HFF-Myc (cell line): ENCODE measurements at regions not wholly inside any gene's neighbourhood (a gene's known extent, or its start where the extent isn't known, plus 50 kb on each side); places are given as distances from the start of the nearest gene placed in this dataset.

Experiments
- DNase-seq: peaks from one replicate; pipeline ENCODE4 v3.0.0-alpha.2; 2011; ENCODE audit warnings: low read depth; ENCODE audit errors: extremely low read depth
- H3K4me3 ChIP-seq: replicated peaks from 2 replicates; pipeline ENCODE4 v1.5.1; 2011; ENCODE audit warnings: low read depth, mild to moderate bottlenecking, control low read depth, low read length
- CTCF ChIP-seq: IDR thresholded peaks from 2 replicates; pipeline ENCODE4 v1.5.1; 2012; ENCODE audit warnings: mild to moderate bottlenecking, low read depth, low read length, control low read depth; ENCODE audit errors: missing control alignments

- no peak for DNase-seq
- H3K4me3 ChIP-seq = no peak overlapping the region
- no peak for TF ChIP-seq CTCF
Observed at GRCh38 chr20:59435518-59435917, 135.1 kb downstream of the EDN3 start.

GRCh38 chr20:59437601-59438031 is 137.2 kb downstream of the EDN3 start:
- no peak for DNase-seq
- H3K4me3 ChIP-seq = no peak overlapping the region
- no peak for TF ChIP-seq CTCF

GRCh38 chr20:59438201-59438600 is 137.8 kb downstream of the EDN3 start:
- no peak overlapping the region for H3K4me3 ChIP-seq
- no peak for TF ChIP-seq CTCF
- no peak for DNase-seq

- DNase-seq = no peak
- H3K4me3 ChIP-seq = no peak overlapping the region
- TF ChIP-seq CTCF = no peak
Observed at GRCh38 chr20:59439243-59439642, 138.8 kb downstream of the EDN3 start.

GRCh38 chr20:59441306-59441705 is 140.9 kb downstream of the EDN3 start:
- no peak for TF ChIP-seq CTCF
- no peak for DNase-seq

GRCh38 chr20:59441860-59442810 is 141.7 kb downstream of the EDN3 start:
- H3K4me3 ChIP-seq = no peak overlapping the region
- no peak for TF ChIP-seq CTCF
- DNase-seq = no peak

More at GRCh38 chr20:59441306-59441705, 140.9 kb downstream of the EDN3 start:
- no peak overlapping the region for H3K4me3 ChIP-seq

- no peak for TF ChIP-seq CTCF
Observed at GRCh38 chr20:59443550-59443949, 143.1 kb downstream of the EDN3 start.

More at GRCh38 chr20:59443550-59443949, 143.1 kb downstream of the EDN3 start:
- no peak overlapping the region for H3K4me3 ChIP-seq
- DNase-seq = no peak
